ENCODE measurements at regions not wholly inside any gene's neighbourhood (a gene's known extent, or its start where the extent isn't known, plus 50 kb on each side); places are given as distances from the start of the nearest gene placed in this dataset.

DNA sequence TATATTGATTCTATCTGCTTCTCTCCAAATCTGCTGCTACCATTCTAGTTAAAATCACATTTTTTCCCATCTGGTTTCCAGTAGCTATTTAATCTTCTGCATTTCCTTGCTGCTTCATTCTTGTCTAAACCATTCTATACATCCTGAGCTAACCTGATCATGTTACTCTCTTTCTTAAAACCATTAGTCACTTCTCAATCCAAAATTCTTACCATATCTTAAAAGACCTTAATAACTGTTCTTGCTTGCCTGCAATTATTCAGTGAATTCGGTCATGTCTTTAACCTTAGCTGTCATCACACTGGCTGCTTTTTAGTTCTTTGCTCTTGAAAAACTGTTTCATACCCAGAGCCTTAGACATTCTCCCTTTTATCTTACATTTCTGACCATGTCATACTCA is 56.4 kb upstream of the PZP start:
- DNase-seq (ENCODE audit: insufficient read length, low spot score) (no peak), FAIRE-seq (no peak)
- TF ChIP-seq TAF1 (IDR thresholded peaks at IDR 0.05; ENCODE audit: low read depth, low read length) (no peak), SPI1 (IDR thresholded peaks at IDR 0.05; ENCODE audit: low read depth, low read length) (no peak), POLR2AphosphoS5 (IDR thresholded peaks at IDR 0.05; ENCODE audit: low read depth, low read length) (no peak), POLR2A (IDR thresholded peaks at IDR 0.05; ENCODE audit: low read depth, low read length) (no peak), PAX5 (IDR thresholded peaks at IDR 0.05; ENCODE audit: insufficient read depth, low read length, severe bottlenecking) (no peak), POU2F2 (IDR thresholded peaks at IDR 0.05; ENCODE audit: low read depth, low read length) (no peak)

DNA sequence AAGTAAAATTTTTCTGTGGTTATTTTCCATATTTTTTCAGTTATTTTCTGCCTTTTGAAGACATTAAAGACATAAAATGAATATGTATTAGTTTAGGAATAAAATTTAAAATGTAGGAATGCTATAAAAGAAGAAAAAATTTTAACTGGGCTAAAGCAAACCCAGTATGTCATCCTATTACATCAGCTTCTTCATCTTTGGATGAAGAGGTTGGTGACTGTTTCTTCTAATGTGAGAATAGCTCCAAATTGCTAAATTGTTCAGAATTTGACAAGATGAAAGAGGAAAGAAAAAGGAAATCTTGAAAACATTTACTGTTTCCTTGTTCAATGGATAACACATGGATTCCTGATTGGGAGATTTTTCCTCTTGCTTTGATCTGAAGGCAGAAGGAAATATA is 52.7 kb upstream of the PZP start:
- no peak for DNase-seq (ENCODE audit: insufficient read length, low spot score)
- FAIRE-seq = no peak

DNA sequence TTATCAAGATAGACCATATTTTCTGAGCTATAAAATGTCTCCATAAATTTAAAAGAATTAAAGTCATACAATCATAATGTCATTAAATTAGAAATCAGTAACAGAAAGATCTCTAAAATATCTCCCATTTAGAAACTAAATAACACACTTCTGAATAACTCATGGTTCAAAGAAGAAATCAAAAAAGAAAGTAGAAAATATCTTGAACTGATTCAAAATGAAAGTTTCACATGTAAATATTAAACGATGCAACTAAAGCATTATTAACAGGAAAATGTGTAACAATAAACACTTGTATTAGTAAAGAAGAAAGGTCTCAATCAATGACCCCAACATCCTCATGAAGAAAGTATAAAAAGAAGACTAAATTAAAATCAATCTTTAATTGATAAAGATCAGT is 50.5 kb upstream of the PZP start:
- DNase-seq (ENCODE audit: insufficient read length, low spot score) (no peak), FAIRE-seq (no peak)
- TF ChIP-seq POLR2AphosphoS5 (IDR thresholded peaks at IDR 0.05; ENCODE audit: low read depth, low read length) = no peak
- TF ChIP-seq POLR2A (IDR thresholded peaks at IDR 0.05; ENCODE audit: low read depth, low read length) = no peak
- no peak for TF ChIP-seq PAX5 (IDR thresholded peaks at IDR 0.05; ENCODE audit: insufficient read depth, low read length, severe bottlenecking)
- TF ChIP-seq POU2F2 (IDR thresholded peaks at IDR 0.05; ENCODE audit: low read depth, low read length) = no peak
- TF ChIP-seq TAF1 (IDR thresholded peaks at IDR 0.05; ENCODE audit: low read depth, low read length) = no peak
- TF ChIP-seq SPI1 (IDR thresholded peaks at IDR 0.05; ENCODE audit: low read depth, low read length) = no peak

More for the DNA sequence above, 52.7 kb upstream of the PZP start:
- TF ChIP-seq POU2F2 (IDR thresholded peaks at IDR 0.05; ENCODE audit: low read depth, low read length) (no peak), POLR2A (IDR thresholded peaks at IDR 0.05; ENCODE audit: low read depth, low read length) (no peak), SPI1 (IDR thresholded peaks at IDR 0.05; ENCODE audit: low read depth, low read length) (no peak), TAF1 (IDR thresholded peaks at IDR 0.05; ENCODE audit: low read depth, low read length) (no peak), PAX5 (IDR thresholded peaks at IDR 0.05; ENCODE audit: insufficient read depth, low read length, severe bottlenecking) (no peak), POLR2AphosphoS5 (IDR thresholded peaks at IDR 0.05; ENCODE audit: low read depth, low read length) (no peak)
